ENCODE measurements at regions not wholly inside any gene's neighbourhood (a gene's known extent, or its start where the extent isn't known, plus 50 kb on each side); places are given as distances from the start of the nearest gene placed in this dataset.

DNA sequence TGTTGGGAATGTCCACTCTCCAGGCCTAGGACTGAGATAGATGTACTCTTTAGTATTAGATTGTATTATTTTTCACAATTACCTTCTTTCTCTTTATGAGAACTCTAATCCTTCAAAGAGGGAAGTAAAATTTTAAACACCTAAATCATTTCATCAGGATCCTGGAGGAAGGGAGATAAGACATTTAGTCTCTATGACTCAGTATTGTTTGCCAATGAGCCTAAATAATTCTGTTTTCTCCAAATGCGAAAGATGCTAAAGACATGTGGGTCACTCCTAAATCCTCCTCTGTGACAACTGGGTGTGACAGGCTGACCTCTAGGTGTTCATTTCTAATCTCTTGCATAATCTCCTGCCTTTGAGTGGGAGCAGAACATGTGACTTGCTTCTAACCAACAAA, 1736.6 kb upstream of the MIR17HG start:
- TF ChIP-seq, protein P1, sequence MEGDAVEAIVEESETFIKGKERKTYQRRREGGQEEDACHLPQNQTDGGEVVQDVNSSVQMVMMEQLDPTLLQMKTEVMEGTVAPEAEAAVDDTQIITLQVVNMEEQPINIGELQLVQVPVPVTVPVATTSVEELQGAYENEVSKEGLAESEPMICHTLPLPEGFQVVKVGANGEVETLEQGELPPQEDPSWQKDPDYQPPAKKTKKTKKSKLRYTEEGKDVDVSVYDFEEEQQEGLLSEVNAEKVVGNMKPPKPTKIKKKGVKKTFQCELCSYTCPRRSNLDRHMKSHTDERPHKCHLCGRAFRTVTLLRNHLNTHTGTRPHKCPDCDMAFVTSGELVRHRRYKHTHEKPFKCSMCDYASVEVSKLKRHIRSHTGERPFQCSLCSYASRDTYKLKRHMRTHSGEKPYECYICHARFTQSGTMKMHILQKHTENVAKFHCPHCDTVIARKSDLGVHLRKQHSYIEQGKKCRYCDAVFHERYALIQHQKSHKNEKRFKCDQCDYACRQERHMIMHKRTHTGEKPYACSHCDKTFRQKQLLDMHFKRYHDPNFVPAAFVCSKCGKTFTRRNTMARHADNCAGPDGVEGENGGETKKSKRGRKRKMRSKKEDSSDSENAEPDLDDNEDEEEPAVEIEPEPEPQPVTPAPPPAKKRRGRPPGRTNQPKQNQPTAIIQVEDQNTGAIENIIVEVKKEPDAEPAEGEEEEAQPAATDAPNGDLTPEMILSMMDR (IDR thresholded peaks at IDR 0.05; ENCODE audit: low read depth, low read length, missing input control): no peak
- TF ChIP-seq YY1 (IDR thresholded peaks at IDR 0.05) (no peak), RAD21 (IDR thresholded peaks at IDR 0.05) (no peak), EGR1 (IDR thresholded peaks at IDR 0.05; ENCODE audit: low read depth in 2 of 2) (no peak), JUND (IDR thresholded peaks at IDR 0.05) (no peak)
- DNase-seq (ENCODE audit: low spot score): no peak
- Histone ChIP-seq H3K9ac (ENCODE audit: low read depth in 1 of 2, low read length in 2 of 2) (no peak overlapping the region), H3K36me3 (ENCODE audit: control insufficient read depth in 4 of 4, insufficient read depth in 3 of 4, low read depth in 1 of 4, low read length in 3 of 4) (no peaks in the 10 kb centered on the region), H3K9me3 (ENCODE audit: control insufficient read depth in 4 of 4, low read length in 3 of 4) (peaks cover 0 to 10% (median 6%) of the 10 kb centered on the region in 4 donors), H3K4me1 (ENCODE audit: control insufficient read depth in 4 of 4, insufficient read depth in 4 of 4, low read length in 3 of 4) (no peaks in the 10 kb centered on the region), H3K27me3 (ENCODE audit: control insufficient read depth in 4 of 4, insufficient read depth in 4 of 4, low read length in 3 of 4) (no peaks in the 10 kb centered on the region), H3K4me3 (ENCODE audit: low read depth in 1 of 3, low read length in 3 of 3) (no peak overlapping the region), H3K27ac (ENCODE audit: low read depth in 1 of 2, low read length in 2 of 2) (no peak overlapping the region)
- WGBS: 89% methylated on average over 1 of the region's 1 CpG

DNA sequence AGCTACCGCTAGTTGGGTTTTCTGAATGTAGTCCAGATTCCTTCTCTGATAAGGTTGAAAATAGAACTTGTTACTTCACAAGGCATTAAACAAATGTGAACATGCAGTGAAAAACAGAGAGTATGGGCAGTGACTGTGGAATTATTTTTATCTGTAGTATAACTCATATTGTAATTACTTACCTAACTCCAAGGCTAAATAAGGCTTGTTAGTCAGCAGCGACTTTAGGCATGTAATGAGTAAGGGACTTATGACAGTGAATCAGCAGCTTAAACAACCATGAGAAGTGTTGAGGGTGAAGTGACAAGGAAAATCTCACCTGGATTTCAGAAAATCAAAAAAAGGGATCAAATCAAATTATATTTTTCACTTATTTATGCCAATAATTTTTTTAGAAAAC, 1719.5 kb upstream of the MIR17HG start:
- no peaks in the 10 kb centered on the region for H3K4me1 ChIP-seq (ENCODE audit: control insufficient read depth in 4 of 4, insufficient read depth in 4 of 4, low read length in 3 of 4)
- no peaks in the 10 kb centered on the region for H3K9me3 ChIP-seq (ENCODE audit: control insufficient read depth in 4 of 4, low read length in 3 of 4)
- WGBS: 88% methylated on average over 2 of the region's 2 CpGs
- H3K27ac ChIP-seq (ENCODE audit: low read depth in 1 of 2, low read length in 2 of 2): no peak overlapping the region
- no peaks in the 10 kb centered on the region for H3K27me3 ChIP-seq (ENCODE audit: control insufficient read depth in 4 of 4, insufficient read depth in 4 of 4, low read length in 3 of 4)
- DNase-seq (ENCODE audit: low spot score): no peak
- H3K4me3 ChIP-seq (ENCODE audit: low read depth in 1 of 3, low read length in 3 of 3): no peak overlapping the region
- H3K9ac ChIP-seq (ENCODE audit: low read depth in 1 of 2, low read length in 2 of 2): no peak overlapping the region
- no peaks in the 10 kb centered on the region for H3K36me3 ChIP-seq (ENCODE audit: control insufficient read depth in 4 of 4, insufficient read depth in 3 of 4, low read depth in 1 of 4, low read length in 3 of 4)
- no peak for TF ChIP-seq GABPA (IDR thresholded peaks at IDR 0.05 in 1 of 2, conservative IDR thresholded peaks at IDR 0.05 in 1 of 2)
- TF ChIP-seq FOXA1 (IDR thresholded peaks at IDR 0.05): no peak
- TF ChIP-seq RAD21 (IDR thresholded peaks at IDR 0.05): no peak
- TF ChIP-seq, protein P1 (IDR thresholded peaks at IDR 0.05; ENCODE audit: low read depth, low read length, missing input control): no peak
- TF ChIP-seq HNF4G (IDR thresholded peaks at IDR 0.05): no peak
- TF ChIP-seq YY1 (IDR thresholded peaks at IDR 0.05): no peak
- no peak for TF ChIP-seq SP1 (IDR thresholded peaks at IDR 0.05)
- TF ChIP-seq, protein P2, sequence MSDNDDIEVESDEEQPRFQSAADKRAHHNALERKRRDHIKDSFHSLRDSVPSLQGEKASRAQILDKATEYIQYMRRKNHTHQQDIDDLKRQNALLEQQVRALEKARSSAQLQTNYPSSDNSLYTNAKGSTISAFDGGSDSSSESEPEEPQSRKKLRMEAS (IDR thresholded peaks at IDR 0.05): no peak
- no peak for TF ChIP-seq EGR1 (IDR thresholded peaks at IDR 0.05; ENCODE audit: low read depth in 2 of 2)
- TF ChIP-seq FOXA2 (IDR thresholded peaks at IDR 0.05): no peak
- TF ChIP-seq, protein P3, sequence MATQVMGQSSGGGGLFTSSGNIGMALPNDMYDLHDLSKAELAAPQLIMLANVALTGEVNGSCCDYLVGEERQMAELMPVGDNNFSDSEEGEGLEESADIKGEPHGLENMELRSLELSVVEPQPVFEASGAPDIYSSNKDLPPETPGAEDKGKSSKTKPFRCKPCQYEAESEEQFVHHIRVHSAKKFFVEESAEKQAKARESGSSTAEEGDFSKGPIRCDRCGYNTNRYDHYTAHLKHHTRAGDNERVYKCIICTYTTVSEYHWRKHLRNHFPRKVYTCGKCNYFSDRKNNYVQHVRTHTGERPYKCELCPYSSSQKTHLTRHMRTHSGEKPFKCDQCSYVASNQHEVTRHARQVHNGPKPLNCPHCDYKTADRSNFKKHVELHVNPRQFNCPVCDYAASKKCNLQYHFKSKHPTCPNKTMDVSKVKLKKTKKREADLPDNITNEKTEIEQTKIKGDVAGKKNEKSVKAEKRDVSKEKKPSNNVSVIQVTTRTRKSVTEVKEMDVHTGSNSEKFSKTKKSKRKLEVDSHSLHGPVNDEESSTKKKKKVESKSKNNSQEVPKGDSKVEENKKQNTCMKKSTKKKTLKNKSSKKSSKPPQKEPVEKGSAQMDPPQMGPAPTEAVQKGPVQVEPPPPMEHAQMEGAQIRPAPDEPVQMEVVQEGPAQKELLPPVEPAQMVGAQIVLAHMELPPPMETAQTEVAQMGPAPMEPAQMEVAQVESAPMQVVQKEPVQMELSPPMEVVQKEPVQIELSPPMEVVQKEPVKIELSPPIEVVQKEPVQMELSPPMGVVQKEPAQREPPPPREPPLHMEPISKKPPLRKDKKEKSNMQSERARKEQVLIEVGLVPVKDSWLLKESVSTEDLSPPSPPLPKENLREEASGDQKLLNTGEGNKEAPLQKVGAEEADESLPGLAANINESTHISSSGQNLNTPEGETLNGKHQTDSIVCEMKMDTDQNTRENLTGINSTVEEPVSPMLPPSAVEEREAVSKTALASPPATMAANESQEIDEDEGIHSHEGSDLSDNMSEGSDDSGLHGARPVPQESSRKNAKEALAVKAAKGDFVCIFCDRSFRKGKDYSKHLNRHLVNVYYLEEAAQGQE (IDR thresholded peaks at IDR 0.05): no peak
- no peak for TF ChIP-seq NR2F2 (IDR thresholded peaks at IDR 0.05)
- TF ChIP-seq, protein P4, sequence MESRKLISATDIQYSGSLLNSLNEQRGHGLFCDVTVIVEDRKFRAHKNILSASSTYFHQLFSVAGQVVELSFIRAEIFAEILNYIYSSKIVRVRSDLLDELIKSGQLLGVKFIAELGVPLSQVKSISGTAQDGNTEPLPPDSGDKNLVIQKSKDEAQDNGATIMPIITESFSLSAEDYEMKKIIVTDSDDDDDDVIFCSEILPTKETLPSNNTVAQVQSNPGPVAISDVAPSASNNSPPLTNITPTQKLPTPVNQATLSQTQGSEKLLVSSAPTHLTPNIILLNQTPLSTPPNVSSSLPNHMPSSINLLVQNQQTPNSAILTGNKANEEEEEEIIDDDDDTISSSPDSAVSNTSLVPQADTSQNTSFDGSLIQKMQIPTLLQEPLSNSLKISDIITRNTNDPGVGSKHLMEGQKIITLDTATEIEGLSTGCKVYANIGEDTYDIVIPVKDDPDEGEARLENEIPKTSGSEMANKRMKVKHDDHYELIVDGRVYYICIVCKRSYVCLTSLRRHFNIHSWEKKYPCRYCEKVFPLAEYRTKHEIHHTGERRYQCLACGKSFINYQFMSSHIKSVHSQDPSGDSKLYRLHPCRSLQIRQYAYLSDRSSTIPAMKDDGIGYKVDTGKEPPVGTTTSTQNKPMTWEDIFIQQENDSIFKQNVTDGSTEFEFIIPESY (IDR thresholded peaks at IDR 0.05): no peak
- no peak for TF ChIP-seq HNF4A (conservative IDR thresholded peaks at IDR 0.05)
- no peak for TF ChIP-seq JUND (IDR thresholded peaks at IDR 0.05)
- no peak for TF ChIP-seq TAF1 (conservative IDR thresholded peaks at IDR 0.05)

All from liver (tissue), 8 donors.